Erythroblast (primary cell): ENCODE measurements at regions not wholly inside any gene's neighbourhood (a gene's known extent, or its start where the extent isn't known, plus 50 kb on each side); places are given as distances from the start of the nearest gene placed in this dataset.

ENCODE experiments used
- GATA1 ChIP-seq: IDR thresholded peaks from 2 replicates; pipeline ENCODE4 v1.6.1; 2011; ENCODE audit warnings: low read depth, mild to moderate bottlenecking, control low read depth, low read length, moderate library complexity
- POLR2A ChIP-seq: IDR thresholded peaks from 2 replicates; pipeline ENCODE4 v1.6.1; 2011; ENCODE audit warnings: mild to moderate bottlenecking, low read length

- TF ChIP-seq POLR2A (no peak), GATA1 (no peak)
These were observed 140.2 kb downstream of the TMEM200A start for GRCh38 chr6:130505808-130506598.
